K562 (cell line): ENCODE measurements at regions not wholly inside any gene's neighbourhood (a gene's known extent, or its start where the extent isn't known, plus 50 kb on each side); places are given as distances from the start of the nearest gene placed in this dataset.

ENCODE experiments used
- ATAC-seq: fragments of 200-7000 bp; cut with Tn5 transposase; 3 replicates; pipeline ENCODE4 v1.9.1; 2020; ENCODE audit warnings: moderate library complexity
- BruUV-seq: library from RNA; stranded (reverse); fragments of 400-500 nt; replicated peaks from 2 replicates; lab custom pipeline; 2021; lab: Mats Ljungman, UMichigan
- CTCF ChIA-PET: fragments of 300-600 bp; formaldehyde crosslinking; extraction: SDS; loops from one replicate; lab custom pipeline; 2021; ENCODE audit warnings: low intra/inter-chr PET ratio; lab: Yijun Ruan, JAX
- POLR2A ChIA-PET: fragments of 300-600, 350-650 bp; sonication (Branson Sonifier 250); formaldehyde crosslinking; extraction: SDS; loops from one replicate; lab custom pipeline; 2021; ENCODE audit warnings: antibody characterized with exemption, inconsistent platforms; lab: Yijun Ruan, JAX
- DNase-seq, 4 experiments: peaks; one replicate each; pipeline versions ENCODE4 v3.0.0 to v3.0.0-alpha.2; 2011 to 2018; ENCODE audit warnings: low spot score in 3 of 4, mixed read lengths in 3 of 4; ENCODE audit errors: extremely low read depth in 1 of 4
- FAIRE-seq: peaks from 2 replicates; lab custom pipeline; 2011; peaks lifted over from hg19 to GRCh38; lab: Jason Lieb, UNC
- H2AFZ ChIP-seq: 2 replicates; pipeline ENCODE4 v1.6.0; 2011; ENCODE audit warnings: low read depth, low read length, control low read depth, inconsistent platforms
- H3K27ac ChIP-seq: fragments of 200-600 bp; 3 replicates; pipeline ENCODE4 v1.8.0; 2011; ENCODE audit warnings: low read depth, mild to moderate bottlenecking, control low read depth, inconsistent platforms, low read length, moderate library complexity, mixed read lengths; ENCODE audit errors: extremely low read depth
- H3K27me3 ChIP-seq, 2 experiments: fragments of 300-600 bp in 1 of 2; 2 replicates in 1 of 2; 3 replicates in 1 of 2; pipeline versions ENCODE4 v1.6.0 to v1.8.0; 2011; ENCODE audit warnings: inconsistent platforms in 2 of 2, low read length in 2 of 2, mild to moderate bottlenecking in 1 of 2, mixed read lengths in 1 of 2, moderate library complexity in 1 of 2; ENCODE audit not compliant: control insufficient read depth in 2 of 2, insufficient read depth in 2 of 2
- H3K36me3 ChIP-seq: fragments of 300-600 bp; 3 replicates; pipeline ENCODE4 v1.8.0; 2011; ENCODE audit warnings: mild to moderate bottlenecking, low read length, inconsistent platforms; ENCODE audit not compliant: control insufficient read depth, insufficient read depth
- H3K4me1 ChIP-seq, 2 experiments: fragments of 200-600 bp in 1 of 2; replicated peaks in 1 of 2; 2 replicates in 1 of 2; 3 replicates in 1 of 2; pipeline versions ENCODE4 v1.5.1 to v1.8.0; 2011; ENCODE audit warnings: inconsistent platforms in 2 of 2, low read length in 2 of 2, mild to moderate bottlenecking in 1 of 2, mixed read lengths in 1 of 2, moderate library complexity in 1 of 2; ENCODE audit not compliant: control insufficient read depth in 2 of 2, insufficient read depth in 2 of 2
- H3K4me2 ChIP-seq: 2 replicates; pipeline ENCODE4 v1.6.1; 2011; ENCODE audit warnings: low read length, control low read depth, inconsistent platforms, mixed read lengths; ENCODE audit not compliant: insufficient read depth
- H3K4me3 ChIP-seq: fragments of 200-600 bp; sonication (generic), shearing (Covaris generic); 2 replicates; pipeline ENCODE4 v1.5.1; 2016; ENCODE audit warnings: control low read depth, inconsistent platforms
- H3K79me2 ChIP-seq: fragments of 200-600 bp; 3 replicates; pipeline ENCODE4 v1.8.0; 2011; ENCODE audit warnings: low read length, inconsistent platforms; ENCODE audit not compliant: control insufficient read depth, insufficient read depth
- H3K9ac ChIP-seq, 2 experiments: 2 replicates each; pipeline versions ENCODE4 v1.6.0 to v1.6.1; 2011; ENCODE audit warnings: low read depth in 2 of 2, low read length in 2 of 2, control low read depth in 1 of 2, inconsistent platforms in 1 of 2, mild to moderate bottlenecking in 1 of 2, mixed read lengths in 1 of 2; ENCODE audit not compliant: insufficient read depth in 1 of 2
- H3K9me1 ChIP-seq: one replicate; pipeline ENCODE4 v1.6.0; 2011; ENCODE audit warnings: inconsistent platforms, mild to moderate bottlenecking, low read length, moderate library complexity; ENCODE audit not compliant: control insufficient read depth, insufficient read depth
- H3K9me3 ChIP-seq: replicated peaks from 2 replicates; pipeline ENCODE4 v1.5.1; 2011; ENCODE audit warnings: low read depth, low read length, inconsistent platforms; ENCODE audit not compliant: control insufficient read depth, insufficient read depth
- H4K20me1 ChIP-seq: replicated peaks from 2 replicates; pipeline ENCODE4 v1.6.1; 2011; ENCODE audit warnings: low read length, inconsistent platforms, mixed read lengths; ENCODE audit not compliant: control insufficient read depth, insufficient read depth
- ARHGAP35 ChIP-seq: fragments of 450-650 bp; IDR thresholded peaks from 2 replicates; pipeline ENCODE4 v1.6.1; 2018; ENCODE audit not compliant: partially characterized antibody
- ILK ChIP-seq: fragments of 450-650 bp; IDR thresholded peaks from 2 replicates; pipeline ENCODE4 v1.6.1; 2016; ENCODE audit warnings: missing genetic modification characterization, low read depth, mild to moderate bottlenecking, missing compliant biosample characterization, moderate library complexity, borderline replicate concordance
- POLR2AphosphoS2 ChIP-seq: IDR thresholded peaks from 2 replicates; pipeline ENCODE4 v1.6.1; 2012; ENCODE audit warnings: low read length, improper control_type of control experiment
- PURB ChIP-seq: sonication (generic); formaldehyde crosslinking; IDR thresholded peaks from 2 replicates; pipeline ENCODE4 v1.9.0; 2021; ENCODE audit warnings: low read depth, mild to moderate bottlenecking, missing genetic modification reagents
- ZNF76 ChIP-seq: fragments of 250-450 bp; sonication (Bioruptor Pico); IDR thresholded peaks from 2 replicates; pipeline ENCODE4 v1.4.0; 2020; ENCODE audit warnings: mild to moderate bottlenecking, moderate library complexity, borderline replicate concordance
- ZNF766 ChIP-seq: fragments of 200-800 bp; sonication (Bioruptor generic); conservative IDR thresholded peaks from 2 replicates; pipeline ENCODE4 v1.6.1; 2016; ENCODE audit warnings: missing genetic modification characterization, missing compliant biosample characterization
- WGBS: fragments of 100-300 bp; shearing (Covaris generic); methylation state at CpG from one replicate; pipeline ENCODE4 v1.1.6; 2016; ENCODE audit warnings: low coverage, mixed read lengths; ENCODE audit not compliant: insufficient coverage; ENCODE audit errors: missing lambda C conversion rate; 5-methylcytosine and 5-hydroxymethylcytosine counted together
- in situ Hi-C: fragments of 300-500 bp; cut with MboI; formaldehyde crosslinking; loops from 4 replicates; pipeline ENCODE4 v1.15.0; 2018; ENCODE audit warnings: inconsistent platforms, mixed read lengths
- intact Hi-C: fragments of 100-400 bp; cut with micrococcal nuclease; formaldehyde crosslinking; loops from 2 replicates; pipeline ENCODE4 v1.14.2; 2022
- TF ChIP-seq, protein P1 (sequence below): sonication (generic); formaldehyde crosslinking; IDR thresholded peaks from 2 replicates; pipeline ENCODE4 v1.8.1; 2023; ENCODE audit warnings: mild to moderate bottlenecking, missing genetic modification reagents

DNA sequence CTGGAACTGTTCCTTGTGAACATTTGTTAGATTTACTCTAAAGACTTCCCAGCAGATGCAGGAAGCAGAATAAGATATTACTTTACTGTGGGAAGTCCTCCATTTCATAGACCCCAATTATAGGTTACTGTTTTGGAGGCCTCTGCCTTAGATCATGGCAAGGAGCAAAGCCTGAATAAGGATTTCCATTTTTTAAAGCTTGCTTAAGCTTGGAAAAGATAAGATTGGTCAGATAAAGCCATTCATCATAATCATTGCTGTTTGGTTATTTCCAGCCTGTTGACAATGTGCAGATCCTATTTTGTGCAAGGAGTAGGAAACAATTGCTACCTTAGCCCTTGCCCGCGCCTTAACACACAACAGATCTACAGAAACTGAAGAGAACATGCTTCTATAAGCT lies 129.5 kb upstream of the ITGA1 start:
- Histone ChIP-seq H3K4me3 (no peak overlapping the region), H4K20me1 (no peaks in the 10 kb centered on the region), H3K27me3 (no peaks in the 10 kb centered on the region), H3K36me3 (no peaks in the 10 kb centered on the region), H3K27ac (no peak overlapping the region), H3K4me1 (no peaks in the 10 kb centered on the region), H3K9me1 (no peaks in the 10 kb centered on the region), H3K9me3 (no peaks in the 10 kb centered on the region), H3K79me2 (no peaks in the 10 kb centered on the region), H3K9ac (no peak overlapping the region), H2AFZ (no peak overlapping the region), H3K4me2 (no peak overlapping the region)
- ATAC-seq (no peak), FAIRE-seq (no peak), DNase-seq (no peak)
- ChIA-PET CTCF (no interaction called here), POLR2A (interaction anchor here (1.2 kb wide), 1 partner anchor 200 kb away, joined by 3 read pairs; no protein-coding TSS in a partner anchor)
- in situ Hi-C loops (loop anchor here (25.0 kb wide), 1 partner anchor 1271 kb away; the partner anchor contains the start of gene ISL1), intact Hi-C loops (loop anchor here (5.0 kb wide), 1 partner anchor 1276 kb away; the partner anchor contains the start of gene ISL1)
- TF ChIP-seq POLR2AphosphoS2 (no peak), ILK (tag) (no peak), ARHGAP35 (no peak), PURB (CRISPR knock-in tag) (no peak), ZNF76 (no peak), ZNF766 (no peak)
- TF ChIP-seq, protein P1, sequence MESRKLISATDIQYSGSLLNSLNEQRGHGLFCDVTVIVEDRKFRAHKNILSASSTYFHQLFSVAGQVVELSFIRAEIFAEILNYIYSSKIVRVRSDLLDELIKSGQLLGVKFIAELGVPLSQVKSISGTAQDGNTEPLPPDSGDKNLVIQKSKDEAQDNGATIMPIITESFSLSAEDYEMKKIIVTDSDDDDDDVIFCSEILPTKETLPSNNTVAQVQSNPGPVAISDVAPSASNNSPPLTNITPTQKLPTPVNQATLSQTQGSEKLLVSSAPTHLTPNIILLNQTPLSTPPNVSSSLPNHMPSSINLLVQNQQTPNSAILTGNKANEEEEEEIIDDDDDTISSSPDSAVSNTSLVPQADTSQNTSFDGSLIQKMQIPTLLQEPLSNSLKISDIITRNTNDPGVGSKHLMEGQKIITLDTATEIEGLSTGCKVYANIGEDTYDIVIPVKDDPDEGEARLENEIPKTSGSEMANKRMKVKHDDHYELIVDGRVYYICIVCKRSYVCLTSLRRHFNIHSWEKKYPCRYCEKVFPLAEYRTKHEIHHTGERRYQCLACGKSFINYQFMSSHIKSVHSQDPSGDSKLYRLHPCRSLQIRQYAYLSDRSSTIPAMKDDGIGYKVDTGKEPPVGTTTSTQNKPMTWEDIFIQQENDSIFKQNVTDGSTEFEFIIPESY (CRISPR knock-in tag) = no peak
- no TSS peak for BruUV-seq
- WGBS = 3% methylated on average over 2 of the region's 2 CpGs
